ENCODE measurements at regions not wholly inside any gene's neighbourhood (a gene's known extent, or its start where the extent isn't known, plus 50 kb on each side); places are given as distances from the start of the nearest gene placed in this dataset.

DNA sequence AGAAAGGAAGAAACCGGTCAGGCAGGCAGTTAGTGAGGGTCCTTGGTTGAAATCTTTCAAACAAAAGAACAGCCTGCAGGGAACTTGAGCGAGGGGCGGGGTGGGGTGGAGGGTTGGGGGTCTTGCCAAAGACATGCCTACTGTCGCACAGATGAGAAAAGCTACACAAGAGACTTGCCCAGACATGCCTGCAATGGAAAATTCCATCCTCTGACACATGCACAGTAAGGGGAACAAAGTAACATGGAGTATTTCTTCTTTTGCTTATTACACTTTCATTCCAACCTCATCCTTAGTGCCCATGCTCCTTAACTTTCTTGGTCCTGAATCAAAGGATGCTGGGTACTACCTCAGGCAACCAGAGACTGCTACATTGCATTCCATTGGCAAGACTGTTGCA, 1491.2 kb downstream of the STIM2 start:
- no peak for DNase-seq

DNA sequence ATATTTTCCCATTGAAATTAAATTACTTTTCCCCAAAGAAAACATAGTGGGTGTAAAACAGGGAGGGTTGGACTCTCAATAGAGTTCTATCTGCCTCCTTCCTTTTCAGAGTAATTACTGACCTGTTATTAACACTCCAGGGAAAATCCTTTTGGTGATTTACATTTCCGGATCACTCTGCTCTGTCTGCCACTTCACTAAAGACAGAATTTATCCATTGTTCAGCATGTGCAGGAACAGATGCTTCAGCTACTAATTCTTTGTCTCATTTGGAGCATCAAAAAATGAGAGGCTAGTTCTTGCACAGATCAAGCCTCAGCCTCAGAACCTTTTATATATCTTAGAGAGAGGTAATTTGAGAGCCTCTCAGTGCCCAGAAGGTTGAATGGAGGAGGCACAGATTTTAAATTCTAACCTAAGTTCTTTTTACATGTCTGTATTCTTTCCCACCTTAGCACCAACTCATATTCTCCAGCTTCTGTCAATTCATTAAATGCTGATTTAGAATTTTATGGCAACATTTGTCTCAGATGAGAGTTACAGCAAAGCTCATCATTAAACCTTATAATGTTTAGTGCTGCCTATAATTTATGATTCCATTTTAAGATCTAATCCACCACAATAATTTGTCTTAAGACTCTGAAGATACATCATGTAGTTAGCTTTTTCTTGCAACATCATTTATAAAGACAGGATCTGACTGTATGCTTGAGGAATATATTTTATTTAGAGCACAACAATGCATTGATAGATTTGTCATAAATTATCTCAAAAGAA, 1494.4 kb downstream of the STIM2 start:
- DNase-seq = no peak

DNA sequence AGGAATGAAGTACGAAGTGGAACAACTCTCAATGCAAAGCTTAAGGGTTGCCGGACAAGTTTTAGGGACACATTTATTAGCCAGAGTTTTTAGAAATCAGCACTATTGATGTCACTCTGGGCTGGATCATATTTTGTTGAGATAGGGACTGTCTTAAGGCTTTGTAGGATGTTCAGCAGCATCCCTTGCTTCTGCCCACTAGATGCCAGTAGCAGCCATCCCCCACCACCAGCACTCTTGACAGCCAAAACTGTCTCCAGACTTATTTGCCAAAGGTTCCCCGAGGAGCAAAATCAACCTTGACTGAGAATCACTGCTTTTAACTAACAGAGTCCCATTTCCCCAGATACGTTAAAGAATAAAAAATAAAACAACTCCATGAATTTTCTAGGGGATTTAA, 1497.3 kb downstream of the STIM2 start:
- no peak for DNase-seq

DNA sequence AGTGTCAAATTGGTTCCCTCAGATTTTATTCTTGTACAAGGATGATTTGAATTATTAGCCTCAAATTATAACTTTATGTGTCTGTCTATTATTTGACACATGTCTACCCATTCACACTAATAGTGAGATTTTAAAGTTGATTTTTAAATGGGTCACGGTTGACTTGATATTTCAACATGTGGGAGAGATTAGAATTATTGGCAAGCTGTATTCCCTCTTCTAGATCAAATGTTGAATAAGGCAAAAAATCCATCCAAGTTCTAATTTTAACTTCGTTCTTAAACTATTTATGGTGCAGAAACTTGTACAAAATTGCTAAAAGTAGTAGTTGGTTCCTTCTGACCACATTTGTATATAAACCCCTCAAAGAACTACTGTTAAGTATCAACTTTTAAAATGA, 1498.0 kb downstream of the STIM2 start:
- DNase-seq = no peak

DNA sequence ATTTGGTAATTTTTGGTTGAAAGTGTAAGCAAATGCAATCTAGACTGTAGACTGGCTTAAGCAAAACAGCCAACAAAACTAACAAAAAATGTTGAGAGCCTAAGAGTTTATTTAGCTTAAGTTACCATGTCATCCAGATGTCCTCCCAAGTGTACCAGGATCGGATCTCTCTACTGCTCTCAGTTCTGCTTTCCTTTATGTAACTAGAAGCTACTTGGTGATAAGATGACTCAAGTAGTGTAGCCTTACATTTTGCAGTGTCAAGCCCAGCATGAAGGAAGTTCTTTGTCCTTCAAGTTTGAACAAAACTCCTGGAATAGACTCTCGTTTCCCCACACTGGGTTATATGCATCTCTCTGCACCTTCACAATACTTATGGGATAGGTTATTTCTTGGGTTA, 1500.0 kb downstream of the STIM2 start:
- DNase-seq = no peak

DNA sequence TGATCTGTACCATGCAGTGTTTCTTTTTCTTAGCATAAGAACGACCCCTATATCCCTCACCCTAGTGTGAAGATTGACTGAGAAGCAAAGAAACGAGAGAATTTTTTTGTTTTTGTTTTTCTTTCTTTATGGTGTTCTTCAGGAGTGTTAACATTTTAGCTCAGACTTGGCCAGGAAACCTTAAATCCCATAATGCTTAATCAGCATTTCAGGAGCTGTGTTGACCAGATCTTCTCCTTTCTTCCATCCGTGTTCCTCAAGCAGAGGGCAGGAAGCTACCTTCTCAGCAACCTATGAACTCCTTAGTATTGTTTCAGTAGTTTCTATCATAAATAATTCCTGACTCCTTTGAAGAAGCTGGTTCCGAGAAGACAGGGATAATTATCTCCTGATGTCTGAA, 1501.5 kb downstream of the STIM2 start:
- no peak for DNase-seq

DNA sequence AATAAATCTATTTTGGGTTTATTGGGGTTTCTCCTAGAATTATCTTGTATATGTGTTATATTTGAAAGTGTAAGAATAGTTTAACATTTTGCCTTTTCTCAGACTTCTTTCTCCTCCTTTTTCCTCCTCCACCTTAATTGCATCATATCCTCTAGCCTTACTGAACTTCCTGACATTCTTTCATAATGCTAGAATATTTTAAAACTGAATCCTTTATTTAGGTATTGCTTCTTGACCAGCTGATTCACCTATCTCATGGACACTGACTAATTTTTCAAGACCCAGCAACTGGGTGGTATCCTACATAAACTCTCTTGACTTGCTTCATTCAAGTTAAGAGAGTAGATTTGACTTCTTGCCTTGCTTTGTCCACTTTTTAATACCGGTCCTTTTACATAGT, 1508.9 kb downstream of the STIM2 start:
- no peak for DNase-seq

DNA sequence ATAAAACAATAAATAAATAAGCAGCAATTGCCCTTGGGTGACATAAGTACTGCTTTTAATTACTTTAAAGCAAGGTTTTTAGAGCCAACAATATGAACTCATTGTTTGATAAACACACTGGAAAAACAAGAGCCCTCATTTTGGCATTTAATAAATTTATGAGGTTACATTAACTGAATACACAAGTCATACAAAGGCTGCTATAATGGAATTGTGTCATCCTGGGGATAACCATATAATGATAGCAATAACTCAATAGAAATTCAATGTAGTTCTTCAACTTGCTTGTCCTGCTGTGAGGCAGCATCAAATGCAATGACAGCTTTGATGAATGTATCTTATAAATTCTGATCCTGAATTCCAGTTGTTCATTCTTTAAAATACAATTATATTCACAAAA, 1512.5 kb downstream of the STIM2 start:
- DNase-seq = no peak

DNA sequence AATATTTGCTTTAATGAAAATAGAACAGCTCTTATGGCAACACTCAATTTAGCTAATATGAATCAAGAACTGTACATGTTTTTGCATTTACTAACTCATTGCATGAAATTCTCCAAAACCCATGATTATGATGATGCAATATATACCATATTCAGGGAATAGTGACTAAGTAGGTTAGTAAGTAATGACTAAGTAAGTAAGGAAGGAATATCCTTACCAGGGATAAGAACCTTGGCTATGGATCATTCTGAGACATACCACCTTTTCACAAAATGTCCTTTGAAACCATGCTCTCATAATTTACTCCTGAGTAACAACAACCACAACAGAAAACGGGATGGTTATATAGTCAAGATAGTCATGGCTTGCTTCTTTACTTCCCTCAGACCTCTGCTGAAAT, 1513.0 kb downstream of the STIM2 start:
- no peak for DNase-seq

DNA sequence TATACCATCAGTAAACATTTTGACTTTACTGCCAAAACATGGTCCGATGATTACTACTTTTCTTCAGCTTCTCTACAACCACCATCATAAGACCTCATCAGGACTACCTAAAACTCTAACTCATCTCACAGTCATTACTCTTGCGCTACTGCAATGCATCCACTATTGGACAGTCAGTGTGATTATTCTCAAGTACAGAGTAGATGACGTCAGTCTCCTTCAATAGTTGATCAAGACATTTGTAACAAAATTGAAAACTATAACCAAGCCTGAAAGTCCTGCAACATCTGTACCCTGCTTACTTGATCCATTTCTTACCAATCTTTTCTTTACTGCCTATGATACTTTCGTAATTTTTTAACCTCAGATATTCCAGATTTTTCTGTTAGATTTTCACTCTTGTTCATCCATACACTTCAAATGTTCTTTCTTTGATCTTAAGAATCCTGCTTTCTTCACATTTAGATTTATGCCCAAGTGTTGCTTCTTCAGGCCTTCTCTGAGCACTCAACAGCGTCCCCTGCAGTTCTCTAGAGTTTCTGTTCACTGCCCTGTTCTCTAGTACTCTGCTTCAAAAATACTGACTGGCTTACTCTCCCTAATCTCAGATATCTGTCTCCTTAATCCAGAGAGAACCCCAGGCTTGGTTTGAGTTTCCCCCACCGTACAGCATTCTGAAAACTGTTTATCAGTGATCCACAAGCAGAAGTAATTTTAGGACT, 1517.6 kb downstream of the STIM2 start:
- no peak for DNase-seq

DNA sequence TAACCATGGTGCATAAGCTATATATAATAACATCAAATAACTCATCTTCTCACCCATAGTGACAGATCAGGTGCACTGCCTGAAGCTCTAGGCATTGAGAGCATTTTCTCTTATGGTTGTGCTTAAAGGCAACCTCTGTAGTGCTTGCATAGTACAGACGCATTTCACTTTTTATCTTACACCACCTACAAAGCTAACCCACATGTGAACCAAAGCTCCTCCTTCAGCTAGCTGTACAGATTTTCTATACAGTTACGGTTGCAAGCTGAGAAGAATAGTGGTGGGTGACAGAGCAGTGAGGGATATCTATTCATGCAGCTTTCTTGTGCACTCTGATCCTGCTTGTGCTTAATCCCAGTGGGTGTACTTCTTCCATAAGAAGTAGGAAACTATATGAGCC, 1525.2 kb downstream of the STIM2 start:
- DNase-seq = no peak

DNA sequence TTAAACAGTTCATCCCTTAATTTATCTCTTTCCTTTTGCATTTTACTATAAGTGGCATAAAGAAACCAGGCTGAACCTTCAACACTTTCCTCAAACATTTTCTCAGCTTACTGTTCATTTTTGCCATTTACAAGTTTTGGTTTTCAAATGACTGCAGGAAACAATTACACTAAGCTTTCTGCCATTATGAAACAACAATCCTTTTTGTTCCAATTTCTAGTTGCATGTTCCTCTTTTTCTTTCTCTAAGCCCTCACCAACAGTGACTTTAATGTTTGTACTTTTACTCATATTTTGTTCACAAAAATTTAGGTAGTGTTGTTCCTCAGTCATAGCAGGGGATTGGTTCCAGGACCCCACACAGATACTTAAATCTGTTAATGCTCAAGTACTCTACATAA, 1526.1 kb downstream of the STIM2 start:
- no peak for DNase-seq

DNA sequence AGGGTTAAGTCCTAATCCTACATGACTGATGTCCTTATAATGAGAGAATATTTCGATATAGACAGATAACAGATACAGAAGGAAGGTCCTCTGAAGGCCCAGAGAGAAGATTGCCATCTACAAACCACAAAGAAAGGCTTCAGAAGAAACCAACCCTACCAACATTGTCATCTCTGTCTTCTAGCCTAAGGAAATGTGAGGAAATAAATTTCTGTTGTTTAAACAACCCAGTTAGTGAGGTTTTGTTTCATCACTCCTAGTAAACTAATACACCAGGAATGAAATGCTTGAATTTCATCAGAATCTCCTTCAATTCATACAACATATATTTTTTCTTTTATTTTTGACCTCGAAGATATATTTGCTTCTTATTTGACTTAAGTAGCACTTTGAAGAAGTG, 1527.8 kb downstream of the STIM2 start:
- DNase-seq = no peak

DNA sequence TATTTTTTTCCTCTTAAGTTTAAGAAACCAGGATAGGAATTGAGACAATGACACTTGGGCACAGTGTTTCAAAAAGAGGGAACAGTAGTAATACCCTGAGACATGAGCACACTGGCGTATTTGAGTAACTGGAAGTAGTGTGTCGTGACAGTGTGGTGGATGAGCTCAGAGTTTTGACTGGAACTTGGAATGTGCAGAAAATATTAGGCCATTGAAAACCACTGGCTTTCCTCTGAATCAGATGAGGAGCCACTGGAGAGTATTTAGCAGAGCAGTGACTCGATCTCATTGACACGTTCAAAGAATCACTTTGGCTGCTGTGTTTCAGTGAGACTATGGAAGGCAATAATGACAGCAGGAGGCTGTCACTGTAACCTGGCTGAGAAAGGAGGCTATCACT, 1531.2 kb downstream of the STIM2 start:
- no peak for DNase-seq

DNA sequence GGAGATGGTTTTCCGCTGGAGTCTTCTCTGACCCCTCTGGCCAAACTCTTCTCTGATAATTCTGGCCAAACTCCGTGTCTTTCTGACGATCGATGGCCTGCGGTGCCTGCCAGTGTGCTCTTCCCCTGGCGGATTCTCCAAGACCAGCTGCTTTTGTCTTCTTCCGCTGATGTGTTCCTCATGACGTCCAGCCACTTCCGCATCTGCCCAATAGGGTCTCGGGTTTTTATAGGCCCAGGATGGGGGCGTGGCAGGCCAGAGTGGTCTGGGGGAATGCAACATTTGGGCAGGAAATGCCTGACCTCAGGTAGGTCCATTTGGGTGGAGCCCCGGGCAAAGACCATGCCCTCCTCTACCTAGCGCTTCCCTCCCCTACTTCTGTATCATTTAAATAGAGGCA, 1542.1 kb downstream of the STIM2 start:
- DNase-seq = no peak

DNA sequence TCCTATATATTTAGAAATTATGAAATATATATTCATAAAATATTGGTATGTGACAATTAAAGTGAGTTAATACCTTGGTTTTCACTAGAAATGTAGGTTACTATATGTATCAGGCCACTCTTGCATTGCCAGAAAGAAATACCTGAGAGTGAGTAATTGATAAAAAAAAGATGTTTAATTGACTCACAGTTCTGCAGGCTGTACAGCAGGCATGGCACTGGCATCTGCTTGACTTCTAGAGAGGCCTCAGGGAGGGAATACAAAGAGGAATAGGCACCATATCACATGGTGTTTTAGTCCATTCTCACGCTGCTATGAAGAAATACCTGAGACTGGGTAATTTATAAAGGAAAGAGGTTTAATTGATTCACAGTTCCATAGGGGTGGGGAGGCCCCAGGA, 1560.6 kb downstream of the STIM2 start:
- no peak for DNase-seq

DNA sequence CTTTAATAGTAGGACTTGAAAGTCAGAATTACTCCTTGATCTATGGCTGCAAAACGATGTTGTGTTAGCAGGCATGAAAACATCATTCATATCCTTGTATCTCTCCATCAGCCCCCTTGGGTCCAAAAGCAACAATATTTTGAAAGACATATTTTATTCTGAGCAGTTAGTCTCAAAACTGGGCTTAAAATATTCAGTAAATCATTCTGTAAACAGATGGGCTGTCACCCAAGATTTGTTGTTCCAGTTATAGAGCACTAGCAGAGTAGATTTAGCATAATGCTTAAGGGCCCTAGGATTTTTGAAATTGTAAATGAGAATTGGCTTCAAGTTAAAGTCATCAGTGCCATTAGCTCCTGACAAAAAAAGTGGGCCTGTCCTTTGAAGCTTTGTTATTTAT, 1565.6 kb downstream of the STIM2 start:
- no peak for DNase-seq

DNA sequence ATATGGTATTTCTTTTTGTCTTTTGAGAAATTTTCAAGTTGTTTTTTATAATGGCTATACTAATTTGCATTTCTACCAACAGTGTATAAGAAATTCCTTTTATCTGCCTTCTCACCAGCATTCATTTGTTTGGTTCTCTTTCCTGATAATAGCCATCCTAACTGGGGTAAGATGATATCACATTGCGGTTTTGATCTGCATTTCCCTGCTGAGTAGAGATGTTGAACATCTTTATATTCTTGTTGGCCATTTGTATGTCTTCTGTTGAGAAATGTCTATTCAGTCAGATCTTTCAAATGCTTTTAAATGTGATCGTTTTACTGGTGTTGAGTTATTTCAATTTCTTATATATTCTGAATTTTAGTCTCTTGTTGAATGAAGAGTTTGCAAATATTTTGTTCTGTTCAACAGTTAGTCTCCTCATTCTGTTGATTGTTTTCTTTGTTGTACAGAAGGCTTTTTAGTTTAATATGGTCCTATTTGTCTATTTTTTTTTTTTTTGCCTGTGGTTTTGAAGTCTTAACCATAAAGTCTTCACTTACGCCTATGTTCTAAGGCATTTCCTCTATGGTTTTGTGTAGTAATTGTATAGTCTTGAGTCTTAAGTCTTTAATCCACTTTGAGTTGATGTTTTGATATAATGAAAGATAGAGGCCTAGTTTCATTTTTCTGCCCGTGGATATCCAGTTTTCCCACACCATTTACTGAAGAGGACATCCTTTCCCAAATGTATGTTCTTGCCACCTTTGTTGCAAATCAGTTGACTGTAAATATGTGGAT, 1566.9 kb downstream of the STIM2 start:
- DNase-seq = no peak

DNA sequence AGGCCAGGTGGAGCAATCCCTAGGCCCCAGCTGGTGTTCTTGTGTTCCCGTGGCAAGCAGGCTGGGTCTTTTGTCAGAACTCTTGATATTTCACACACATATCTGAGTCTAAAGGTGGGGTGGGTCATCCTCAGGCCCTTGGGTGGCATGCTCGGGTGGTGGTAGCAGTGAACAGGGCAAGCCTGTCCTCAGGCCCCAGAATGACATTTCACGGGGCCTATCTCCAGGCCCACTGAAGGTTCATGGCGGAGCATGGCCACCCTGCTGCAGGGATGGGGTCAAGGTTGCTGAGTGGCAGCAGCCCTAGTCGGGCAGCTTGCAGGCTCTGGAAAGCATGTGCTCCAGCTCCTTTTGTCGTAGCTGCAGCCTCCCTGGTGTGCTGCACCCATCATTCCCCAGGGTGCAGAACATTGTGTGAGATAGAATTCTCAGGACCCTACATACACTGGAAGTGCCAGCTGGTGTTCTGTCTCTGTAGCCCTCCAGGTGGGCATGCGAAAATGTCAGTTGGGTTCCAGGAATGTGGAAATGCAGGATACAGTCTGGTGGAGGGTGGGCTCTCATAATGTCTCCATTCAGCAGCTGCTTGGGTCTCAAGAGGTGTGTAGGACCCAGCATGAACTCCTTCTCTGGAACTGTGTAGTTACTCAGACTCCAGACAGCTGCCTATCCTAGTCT, 1571.8 kb downstream of the STIM2 start:
- DNase-seq = no peak

DNA sequence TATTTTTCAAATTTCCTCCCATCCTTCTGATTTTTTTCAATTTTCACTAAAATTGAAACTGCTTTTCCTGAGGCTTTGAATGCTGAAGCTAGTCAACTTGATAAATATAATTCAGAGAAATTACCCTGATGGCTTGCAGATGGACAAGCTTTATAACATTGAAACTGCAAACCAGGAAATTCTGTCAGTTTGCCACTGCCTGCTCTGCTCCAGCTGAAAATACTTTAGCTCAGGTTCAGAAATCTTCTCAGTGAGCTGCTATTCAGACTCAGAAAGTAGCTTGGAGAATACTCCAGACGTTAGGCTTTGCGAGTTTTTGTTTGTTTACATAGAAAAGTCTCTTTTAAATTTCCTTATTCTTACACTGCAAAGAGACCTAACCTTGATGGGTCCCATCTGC, 1574.7 kb downstream of the STIM2 start:
- DNase-seq = no peak

DNA sequence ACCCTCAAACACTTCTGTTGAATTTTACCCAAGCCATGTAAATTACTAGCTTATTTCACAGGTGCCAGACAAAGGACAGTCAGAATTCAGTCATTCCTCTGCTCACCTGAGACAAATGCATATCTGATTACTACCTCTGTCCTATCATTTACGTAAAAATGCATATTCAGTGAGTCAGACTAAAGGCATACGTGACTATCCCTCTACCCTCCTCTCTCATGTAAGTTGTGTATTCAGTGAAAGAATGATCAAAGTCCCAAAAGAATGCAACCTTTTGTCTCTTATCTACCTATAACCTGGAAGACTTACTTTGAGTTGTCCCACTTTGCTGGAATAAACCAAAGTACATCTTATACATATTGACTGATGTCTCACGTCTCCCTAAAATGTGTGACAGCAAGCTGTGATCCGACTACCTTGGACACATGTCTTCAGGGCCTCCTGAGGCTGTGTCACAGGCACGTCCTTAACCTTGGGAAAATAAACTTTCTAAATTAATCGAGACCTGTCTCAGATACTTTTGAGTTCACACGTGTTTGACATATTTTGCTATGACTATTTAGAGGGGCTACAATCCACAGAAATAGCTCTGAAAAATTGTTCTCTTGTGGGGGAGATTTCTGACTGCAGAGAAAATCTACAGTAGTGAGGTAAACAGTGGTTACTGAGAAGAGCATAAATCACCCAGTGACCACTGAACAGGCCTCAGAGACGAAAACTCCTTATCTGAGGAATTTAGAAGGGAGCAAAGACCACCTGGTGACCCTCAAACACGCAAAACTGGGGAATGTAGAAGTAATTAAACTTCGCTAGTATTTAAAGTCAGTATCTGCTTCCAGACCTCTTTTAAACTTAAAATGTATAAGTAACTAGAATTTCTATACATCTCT, 1575.8 kb downstream of the STIM2 start:
- no peak for DNase-seq

DNA sequence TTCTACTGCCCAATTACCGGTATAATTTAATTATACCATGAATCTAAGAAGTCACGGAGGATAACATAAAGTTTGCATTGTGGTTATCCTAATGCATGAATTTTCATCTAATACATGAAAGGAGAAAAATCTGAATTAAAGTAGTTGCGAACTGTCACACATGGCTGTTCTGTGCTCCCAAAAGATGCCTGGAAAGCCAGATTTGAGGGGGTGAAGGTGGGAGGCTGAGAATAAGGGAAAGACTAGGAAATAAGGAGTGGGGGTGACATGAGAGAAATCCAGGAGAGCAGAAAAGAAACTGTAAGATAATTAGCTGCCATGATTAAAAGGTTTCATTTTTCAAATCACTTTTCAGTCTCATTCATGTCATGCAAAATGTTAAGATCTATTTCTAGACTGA, 1582.7 kb downstream of the STIM2 start:
- DNase-seq = no peak

All from activated CD4-positive, alpha-beta T cell treated with anti-CD3 and anti-CD28 coated beads for 48 hours (primary cell).